ENCODE measurements at regions not wholly inside any gene's neighbourhood (a gene's known extent, or its start where the extent isn't known, plus 50 kb on each side); places are given as distances from the start of the nearest gene placed in this dataset.
A peak's percentile ranks its signal among the peaks of the same experiment; 100 is the strongest.

GRCh38 chr14:76943072-76943471, 85.4 kb downstream of the IRF2BPL start:
- DNase-seq (ENCODE audit: low read depth), result no peak
- in situ Hi-C loops (cut with HindIII; ENCODE audit: low sequenced_read_pairs), result no loop called here
- no peak overlapping the region for H3K4me3 ChIP-seq (ENCODE audit: low read depth, low read length)
- TF ChIP-seq CTCF (IDR thresholded peaks at IDR 0.05; ENCODE audit: low read depth, low read length, missing control alignments), result no peak

- DNase-seq (ENCODE audit: low read depth), result no peak
- in situ Hi-C loops (cut with HindIII; ENCODE audit: low sequenced_read_pairs), result no loop called here
- no peak for TF ChIP-seq CTCF (IDR thresholded peaks at IDR 0.05; ENCODE audit: low read depth, low read length, missing control alignments)
- H3K4me3 ChIP-seq (ENCODE audit: low read depth, low read length), result no peak overlapping the region
These were observed 86.3 kb downstream of the IRF2BPL start for GRCh38 chr14:76941946-76942805.

- in situ Hi-C loops (cut with HindIII; ENCODE audit: low sequenced_read_pairs), result no loop called here
- no peak overlapping the region for H3K4me3 ChIP-seq (ENCODE audit: low read depth, low read length)
- TF ChIP-seq CTCF (IDR thresholded peaks at IDR 0.05; ENCODE audit: low read depth, low read length, missing control alignments), result no peak
- no peak for DNase-seq (ENCODE audit: low read depth)
These were observed 87.0 kb downstream of the IRF2BPL start for GRCh38 chr14:76941544-76941943.

- TF ChIP-seq CTCF (IDR thresholded peaks at IDR 0.05; ENCODE audit: low read depth, low read length, missing control alignments), result no peak
These were observed 88.3 kb downstream of the IRF2BPL start for GRCh38 chr14:76940021-76940760.

GRCh38 chr14:76939015-76939742, 89.3 kb downstream of the IRF2BPL start:
- in situ Hi-C loops (cut with HindIII; ENCODE audit: low sequenced_read_pairs), result no loop called here
- no peak for TF ChIP-seq CTCF (IDR thresholded peaks at IDR 0.05; ENCODE audit: low read depth, low read length, missing control alignments)
- no peak overlapping the region for H3K4me3 ChIP-seq (ENCODE audit: low read depth, low read length)
- DNase-seq (ENCODE audit: low read depth), result no peak

More at GRCh38 chr14:76940021-76940760, 88.3 kb downstream of the IRF2BPL start:
- no peak overlapping the region for H3K4me3 ChIP-seq (ENCODE audit: low read depth, low read length)
- DNase-seq (ENCODE audit: low read depth), result no peak
- in situ Hi-C loops (cut with HindIII; ENCODE audit: low sequenced_read_pairs), result no loop called here

- in situ Hi-C loops (cut with HindIII; ENCODE audit: low sequenced_read_pairs), result no loop called here
These were observed 90.4 kb downstream of the IRF2BPL start for GRCh38 chr14:76938092-76938500.

More at GRCh38 chr14:76938092-76938500, 90.4 kb downstream of the IRF2BPL start:
- no peak for TF ChIP-seq CTCF (IDR thresholded peaks at IDR 0.05; ENCODE audit: low read depth, low read length, missing control alignments)
- H3K4me3 ChIP-seq (ENCODE audit: low read depth, low read length), result no peak overlapping the region
- DNase-seq (ENCODE audit: low read depth), result peak; percentile 57

Measured in astrocyte of the cerebellum (primary cell).